ENCODE measurements at regions not wholly inside any gene's neighbourhood (a gene's known extent, or its start where the extent isn't known, plus 50 kb on each side); places are given as distances from the start of the nearest gene placed in this dataset.

DNA sequence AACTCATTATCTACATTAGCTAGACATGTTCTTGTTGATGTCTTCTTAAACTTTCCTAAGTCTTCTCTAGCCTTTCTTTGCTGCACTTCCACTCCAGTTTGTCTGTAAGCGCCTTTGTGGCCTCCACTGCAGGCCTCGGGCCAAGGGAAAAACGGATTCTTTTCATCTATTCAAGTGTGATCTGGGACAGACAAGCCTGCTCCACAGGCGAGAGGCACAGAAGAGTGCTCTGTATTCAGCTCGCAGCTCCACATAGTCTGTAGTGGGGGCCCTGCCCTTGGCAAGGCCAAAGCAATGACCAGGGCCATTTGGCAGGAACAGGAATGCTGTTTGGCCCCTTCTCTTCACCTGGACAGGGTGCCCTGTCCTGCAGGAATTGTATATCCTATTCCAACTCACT lies 84.1 kb upstream of the BARX2 start:
- DNase-seq: no peak

- DNase-seq: no peak
Observed at GRCh38 chr11:129290966-129291365, 84.7 kb upstream of the BARX2 start.

- DNase-seq: no peak
Observed at GRCh38 chr11:129289350-129290040, 86.2 kb upstream of the BARX2 start.

- no peak for DNase-seq
Observed at GRCh38 chr11:129287920-129288319, 87.7 kb upstream of the BARX2 start.

- no peak for DNase-seq
Observed at GRCh38 chr11:129286813-129287212, 88.8 kb upstream of the BARX2 start.

- no peak for DNase-seq
Observed at GRCh38 chr11:129285402-129285786, 90.3 kb upstream of the BARX2 start.

DNA sequence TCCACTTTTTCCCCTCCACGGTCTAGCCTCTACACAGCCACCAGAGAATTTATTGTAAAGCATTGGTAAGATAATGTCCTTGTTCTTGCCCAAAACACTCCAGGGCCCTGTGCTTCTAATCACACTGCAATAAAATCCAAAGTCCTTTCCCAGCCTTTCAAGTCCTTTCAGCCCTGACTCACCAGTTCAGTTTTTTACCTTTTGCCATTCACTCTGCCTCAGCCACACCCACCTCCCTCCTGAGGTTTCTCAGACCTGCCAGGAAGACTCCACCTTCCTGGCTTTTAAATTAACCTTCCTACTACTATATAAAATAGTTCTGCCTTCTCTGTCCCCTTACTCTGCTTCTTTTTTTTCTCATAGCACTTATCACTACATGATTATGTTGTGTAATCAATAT lies 91.0 kb upstream of the ARHGAP32 start:
- no peak for DNase-seq

DNA sequence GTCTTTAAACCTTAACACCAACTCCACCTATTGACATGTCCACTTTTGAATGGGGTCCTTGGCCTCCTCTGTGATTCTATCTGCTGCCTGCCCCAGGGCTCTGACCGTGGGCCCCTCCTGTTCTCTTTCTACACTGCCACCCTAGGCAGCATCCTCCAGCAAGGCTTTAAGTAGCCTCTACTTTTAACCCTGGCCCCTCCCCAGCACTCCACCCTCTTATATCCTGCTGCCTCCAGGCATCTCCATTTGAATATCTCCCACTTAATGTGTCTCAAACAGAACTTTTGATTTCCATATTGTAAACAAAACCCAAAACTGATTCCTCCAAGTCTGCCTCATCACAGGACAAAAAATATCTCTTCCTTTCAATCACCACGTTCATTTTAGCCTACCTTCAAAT lies 90.5 kb upstream of the ARHGAP32 start:
- DNase-seq: no peak

DNA sequence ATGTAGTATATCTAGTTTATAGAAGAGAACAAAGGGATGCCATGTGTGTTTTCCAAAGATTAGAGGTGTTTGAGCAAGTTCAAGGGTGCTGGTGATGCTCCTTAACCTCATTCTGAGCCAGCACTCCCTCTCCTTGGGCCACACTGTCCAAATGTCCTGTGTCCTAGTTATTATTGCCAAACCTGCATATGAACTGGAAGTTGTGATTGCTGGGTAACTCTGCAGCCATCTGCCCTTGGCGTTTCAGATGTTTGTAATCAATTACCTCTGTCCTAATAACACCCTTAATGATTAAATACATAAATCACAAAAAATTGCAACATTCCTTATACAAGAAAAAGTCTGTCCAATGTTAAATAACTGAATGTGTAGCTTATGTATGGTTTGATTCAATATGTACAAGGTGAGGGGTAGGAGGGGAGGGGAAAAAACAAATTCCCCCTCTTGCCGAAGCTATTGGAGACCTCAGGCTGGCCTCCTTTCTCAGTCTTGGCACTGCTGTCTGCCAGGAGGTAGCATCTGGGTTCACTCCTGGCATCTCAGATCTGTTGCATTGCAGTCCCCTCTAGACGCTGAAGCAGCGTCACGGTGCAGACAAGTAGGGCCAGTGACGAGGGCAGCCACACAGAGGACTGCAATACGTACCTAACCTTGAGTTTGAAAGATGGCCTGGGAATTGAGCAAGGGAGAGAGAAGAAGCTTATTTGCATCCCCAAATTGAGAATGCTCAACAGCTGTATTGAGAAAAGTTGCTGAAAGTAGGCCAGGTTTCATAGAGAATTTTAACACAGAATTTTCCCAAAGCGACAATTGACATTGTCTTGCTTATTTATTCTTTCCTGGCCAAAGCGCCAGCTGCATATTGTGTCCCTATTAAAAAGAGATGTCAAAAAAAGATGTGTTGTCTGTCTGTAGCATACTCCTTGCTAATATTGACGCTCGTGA lies 89.6 kb upstream of the ARHGAP32 start:
- DNase-seq: no peak

GRCh38 chr11:129280027-129280811 lies 88.1 kb upstream of the ARHGAP32 start:
- DNase-seq: no peak

- DNase-seq: peak; percentile 30 to 57
Observed at GRCh38 chr11:129279326-129280026, 87.4 kb upstream of the ARHGAP32 start.

- DNase-seq: no peak
Observed at GRCh38 chr11:129278586-129279319, 86.6 kb upstream of the ARHGAP32 start.

DNA sequence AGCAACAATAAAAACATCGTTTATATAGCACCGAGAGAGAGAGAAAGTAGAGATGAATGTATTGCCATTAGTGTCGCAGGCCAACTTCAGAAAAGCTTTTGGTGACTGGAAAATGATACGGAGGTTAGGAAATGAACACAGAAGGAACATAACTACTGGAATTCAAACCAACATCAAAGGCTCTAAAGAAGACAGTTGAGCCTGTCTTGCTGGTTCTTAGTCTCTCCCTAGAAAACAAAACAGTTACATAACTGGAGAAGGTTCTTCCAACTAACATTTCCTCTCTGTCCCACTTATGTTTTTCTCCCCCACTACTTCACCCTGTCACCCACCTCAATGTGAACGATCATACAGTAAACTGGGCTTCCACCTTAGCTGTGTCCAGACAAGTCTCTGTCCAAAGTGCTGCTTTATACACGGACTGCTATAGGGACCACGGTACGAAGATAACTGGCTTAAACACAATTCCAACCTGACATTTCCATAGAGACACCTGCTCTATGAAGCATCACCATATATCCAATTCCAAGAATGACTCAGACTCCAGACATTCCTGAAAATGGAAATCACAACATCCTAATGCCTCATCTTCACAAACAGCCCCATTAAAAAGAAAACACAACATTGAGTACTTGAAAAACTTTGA lies 85.2 kb upstream of the ARHGAP32 start:
- DNase-seq: no peak

GRCh38 chr11:129275828-129276227 lies 83.7 kb upstream of the ARHGAP32 start:
- no peak for DNase-seq

DNA sequence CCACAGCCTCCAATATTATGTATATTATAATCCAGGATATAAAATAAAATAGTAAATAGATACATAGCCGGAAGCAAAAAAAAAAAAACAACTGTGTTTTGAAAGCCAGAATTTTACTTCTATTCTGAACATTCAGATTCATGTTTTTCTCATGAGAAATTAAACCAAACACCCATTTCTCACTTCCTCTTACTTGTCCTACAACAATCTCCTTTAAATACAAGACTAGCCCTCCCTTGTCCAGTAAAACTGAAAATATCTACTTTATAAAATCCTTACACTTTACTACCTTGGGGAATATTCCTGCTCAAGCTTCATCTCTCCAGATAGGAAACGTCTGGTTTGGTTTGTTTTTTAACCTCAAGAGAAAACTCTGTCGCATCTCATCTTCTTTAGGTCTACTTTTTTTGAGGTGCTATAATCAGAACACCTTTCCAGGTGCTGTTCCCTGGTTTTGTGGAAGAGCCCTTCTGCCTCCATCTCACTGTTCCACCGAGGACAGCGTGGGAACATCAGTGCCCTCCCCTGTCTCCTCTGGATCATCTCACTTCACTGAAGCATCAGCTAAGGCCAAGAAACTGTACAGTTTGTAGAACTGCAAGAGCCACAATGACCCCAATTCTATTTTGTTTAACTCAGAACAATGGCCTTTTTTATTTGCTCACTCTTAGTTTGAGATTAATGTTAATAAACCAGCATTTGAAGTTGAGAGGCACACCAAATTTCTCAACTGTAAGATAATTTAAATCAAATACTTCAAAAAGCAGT lies 82.0 kb upstream of the ARHGAP32 start:
- no peak for DNase-seq

GRCh38 chr11:129273322-129273721 lies 81.2 kb upstream of the ARHGAP32 start:
- no peak for DNase-seq

DNA sequence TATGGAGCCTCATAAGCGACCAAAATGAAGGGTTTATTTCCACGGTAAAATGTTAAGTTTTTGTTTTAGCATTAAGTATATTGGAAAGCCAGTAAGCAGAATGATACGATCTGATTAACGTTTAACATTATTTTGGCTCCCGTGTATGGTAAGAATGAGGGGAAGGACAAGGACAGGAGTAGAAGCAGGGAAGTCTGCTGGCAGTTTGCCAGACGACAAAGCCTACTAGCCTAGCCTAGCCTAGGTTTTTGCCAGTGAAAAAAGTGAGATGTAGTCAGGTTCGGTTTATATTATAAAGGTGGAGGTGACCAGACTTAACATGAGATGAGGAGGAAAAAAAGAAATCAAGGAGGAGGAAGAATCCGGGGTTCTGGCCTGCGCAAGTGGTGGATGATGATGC lies 78.9 kb upstream of the ARHGAP32 start:
- no peak for DNase-seq

- DNase-seq: no peak
Observed at GRCh38 chr11:129270446-129270845, 78.3 kb upstream of the ARHGAP32 start.

GRCh38 chr11:129268371-129268770 lies 76.2 kb upstream of the ARHGAP32 start:
- no peak for DNase-seq

- peak; percentile 25 to 26 for DNase-seq
Observed at GRCh38 chr11:129267716-129268115, 75.6 kb upstream of the ARHGAP32 start.

DNA sequence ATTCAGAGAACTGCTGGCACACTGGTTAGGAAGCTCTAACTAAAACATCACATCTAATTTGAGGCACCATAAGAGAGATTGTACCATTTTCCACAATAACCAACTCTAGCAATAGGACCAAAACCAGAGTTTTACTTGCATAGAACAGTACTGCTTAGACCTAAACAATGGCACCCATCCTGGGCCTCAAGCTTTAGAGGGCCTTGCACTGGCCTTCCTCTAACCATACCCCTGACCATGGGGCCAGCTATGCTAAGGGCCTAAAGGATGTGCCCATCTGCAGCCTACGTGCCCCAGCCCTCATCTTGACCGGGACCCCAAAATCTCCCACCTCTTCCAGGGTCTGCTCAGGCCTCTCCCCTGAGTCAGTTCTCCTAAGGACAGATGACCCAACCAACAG lies 74.4 kb upstream of the ARHGAP32 start:
- no peak for DNase-seq

Measured in inflammatory macrophage treated with lipopolysaccharide for 1 hour (primary cell).